Neural progenitor cell (in vitro differentiated cells): ENCODE measurements at regions not wholly inside any gene's neighbourhood (a gene's known extent, or its start where the extent isn't known, plus 50 kb on each side); places are given as distances from the start of the nearest gene placed in this dataset.

ENCODE experiments used
- EZH2 ChIP-seq: fragments of 200-600 bp; sonication (generic); IDR thresholded peaks from 2 replicates; pipeline ENCODE4 v1.6.1; 2017; ENCODE audit warnings: antibody characterized with exemption, mild to moderate bottlenecking, moderate library complexity
- TF ChIP-seq, protein P1 (sequence below): fragments of 200-600 bp; sonication (generic); IDR thresholded peaks from 2 replicates; pipeline ENCODE4 v1.5.1; 2017; ENCODE audit warnings: antibody characterized with exemption, mild to moderate bottlenecking

- TF ChIP-seq, protein P1, sequence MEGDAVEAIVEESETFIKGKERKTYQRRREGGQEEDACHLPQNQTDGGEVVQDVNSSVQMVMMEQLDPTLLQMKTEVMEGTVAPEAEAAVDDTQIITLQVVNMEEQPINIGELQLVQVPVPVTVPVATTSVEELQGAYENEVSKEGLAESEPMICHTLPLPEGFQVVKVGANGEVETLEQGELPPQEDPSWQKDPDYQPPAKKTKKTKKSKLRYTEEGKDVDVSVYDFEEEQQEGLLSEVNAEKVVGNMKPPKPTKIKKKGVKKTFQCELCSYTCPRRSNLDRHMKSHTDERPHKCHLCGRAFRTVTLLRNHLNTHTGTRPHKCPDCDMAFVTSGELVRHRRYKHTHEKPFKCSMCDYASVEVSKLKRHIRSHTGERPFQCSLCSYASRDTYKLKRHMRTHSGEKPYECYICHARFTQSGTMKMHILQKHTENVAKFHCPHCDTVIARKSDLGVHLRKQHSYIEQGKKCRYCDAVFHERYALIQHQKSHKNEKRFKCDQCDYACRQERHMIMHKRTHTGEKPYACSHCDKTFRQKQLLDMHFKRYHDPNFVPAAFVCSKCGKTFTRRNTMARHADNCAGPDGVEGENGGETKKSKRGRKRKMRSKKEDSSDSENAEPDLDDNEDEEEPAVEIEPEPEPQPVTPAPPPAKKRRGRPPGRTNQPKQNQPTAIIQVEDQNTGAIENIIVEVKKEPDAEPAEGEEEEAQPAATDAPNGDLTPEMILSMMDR: no peak
- no peak for TF ChIP-seq EZH2
Observed at GRCh38 chr5:5031665-5032064, 108.5 kb upstream of the ADAMTS16 start.
